B cell (primary cell): ENCODE measurements at regions not wholly inside any gene's neighbourhood (a gene's known extent, or its start where the extent isn't known, plus 50 kb on each side); places are given as distances from the start of the nearest gene placed in this dataset.

Source experiments
- ATAC-seq: fragments of 200-7000 bp; cut with Tn5 transposase; one replicate; pipeline ENCODE4 v1.10.0; 2021; ENCODE audit warnings: low read depth, mild to moderate bottlenecking, moderate number of reproducible peaks, moderate library complexity
- CTCF ChIA-PET: fragments of 350-600 bp; sonication (Branson Sonifier 250); formaldehyde crosslinking; loops from one replicate; lab custom pipeline; 2021; ENCODE audit warnings: antibody characterized with exemption, inconsistent platforms; lab: Charles Lee
- POLR2A ChIA-PET: fragments of 350-600 bp; sonication (Branson Sonifier 250); formaldehyde crosslinking; loops from one replicate; lab custom pipeline; 2021; ENCODE audit warnings: antibody characterized with exemption; lab: Charles Lee
- DNase-seq: peaks from one replicate; pipeline ENCODE4 v3.0.0; 2013
- H2AFZ ChIP-seq: 2 replicates; pipeline ENCODE4 v1.6.1; 2012; ENCODE audit warnings: mild to moderate bottlenecking, low read depth, low read length; ENCODE audit not compliant: insufficient read depth, poor library complexity, severe bottlenecking
- H3K27ac ChIP-seq, 2 donors: 1 replicate in 1 of 2; 2 replicates in 1 of 2; pipeline ENCODE4 v1.5.1; 2012 to 2013; ENCODE audit warnings: low read length in 2 of 2, mild to moderate bottlenecking in 2 of 2, moderate library complexity in 1 of 2
- H3K27me3 ChIP-seq, 4 experiments: fragments of 200-600 bp in 1 of 4; sonication (generic) in 1 of 4; replicated peaks in 1 of 4; 1 replicate in 2 of 4; 2 replicates in 2 of 4; pipeline versions ENCODE4 v1.6.1 to v1.7.0; 2013 to 2016; ENCODE audit warnings: low read length in 3 of 4, mild to moderate bottlenecking in 2 of 4, mixed read lengths in 1 of 4, moderate library complexity in 1 of 4; ENCODE audit not compliant: insufficient read depth in 4 of 4, control insufficient read depth in 3 of 4; ENCODE audit errors: control extremely low read depth in 1 of 4
- H3K36me3 ChIP-seq, 2 experiments: replicated peaks in 1 of 2; 1 replicate in 1 of 2; 2 replicates in 1 of 2; pipeline versions ENCODE4 v1.6.1 to v1.7.1; 2013; ENCODE audit warnings: low read length in 1 of 2; ENCODE audit not compliant: insufficient read depth in 2 of 2, control insufficient read depth in 1 of 2; ENCODE audit errors: control extremely low read depth in 1 of 2, extremely low read depth in 1 of 2
- H3K4me1 ChIP-seq, 2 donors: fragments of 200-600 bp in 1 of 2; sonication (generic) in 1 of 2; 1 replicate in 1 of 2; 2 replicates in 1 of 2; pipeline versions ENCODE4 v1.5.1 to v1.6.1; 2013 to 2017; ENCODE audit warnings: low read length in 2 of 2; ENCODE audit not compliant: control insufficient read depth in 2 of 2, insufficient read depth in 2 of 2
- H3K4me2 ChIP-seq: replicated peaks from 2 replicates; pipeline ENCODE3; 2012; ENCODE audit warnings: mild to moderate bottlenecking, low read depth, low read length; ENCODE audit not compliant: poor library complexity, severe bottlenecking
- H3K4me3 ChIP-seq, 5 experiments: fragments of 200-600 bp in 1 of 5; sonication (generic) in 1 of 5; 1 replicate in 3 of 5; 2 replicates in 2 of 5; pipeline versions ENCODE4 v1.5.1 to v1.7.0; 2011 to 2016; ENCODE audit warnings: low read length in 4 of 5, mild to moderate bottlenecking in 4 of 5, low read depth in 2 of 5, control low read depth in 1 of 5, moderate library complexity in 1 of 5; ENCODE audit not compliant: insufficient read depth in 1 of 5; ENCODE audit errors: control extremely low read depth in 1 of 5, extremely low read depth in 1 of 5
- H3K79me2 ChIP-seq: fragments of 200-600 bp; sonication (generic); one replicate; pipeline ENCODE4 v1.6.0; 2016; ENCODE audit warnings: low read length; ENCODE audit not compliant: control insufficient read depth, insufficient read depth
- H3K9ac ChIP-seq: fragments of 200-600 bp; sonication (generic); 2 replicates; pipeline ENCODE4 v1.6.1; 2017; ENCODE audit warnings: mild to moderate bottlenecking, low read length, moderate library complexity
- H3K9me3 ChIP-seq, 3 donors: one replicate each; pipeline versions ENCODE4 v1.6.1 to v1.7.1; 2013; ENCODE audit warnings: low read length in 2 of 3; ENCODE audit not compliant: control insufficient read depth in 2 of 3, insufficient read depth in 1 of 3; ENCODE audit errors: control extremely low read depth in 1 of 3
- H4K20me1 ChIP-seq: 2 replicates; pipeline ENCODE4 v1.6.0; 2012; ENCODE audit warnings: mild to moderate bottlenecking, low read length; ENCODE audit not compliant: insufficient read depth, control insufficient read depth, poor library complexity, severe bottlenecking
- H3K27ac Mint-ChIP-seq: one replicate; pipeline ENCODE4 v1.8.0; 2021; ENCODE audit warnings: mixed read lengths
- H3K27me3 Mint-ChIP-seq: one replicate; pipeline ENCODE4 v1.8.0; 2021; ENCODE audit warnings: mixed read lengths
- H3K4me1 Mint-ChIP-seq: one replicate; pipeline ENCODE4 v1.8.0; 2021; ENCODE audit warnings: mixed read lengths
- H3K4me3 Mint-ChIP-seq: one replicate; pipeline ENCODE4 v1.8.0; 2021; ENCODE audit warnings: mixed read lengths
- H3K9me3 Mint-ChIP-seq: one replicate; pipeline ENCODE4 v1.8.0; 2022; ENCODE audit warnings: mixed read lengths; ENCODE audit not compliant: insufficient read depth
- CTCF ChIP-seq: fragments of 200-600 bp; IDR thresholded peaks from one replicate; pipeline ENCODE4 v1.8.0; 2022; ENCODE audit warnings: antibody characterized with exemption, mild to moderate bottlenecking
- EZH2 ChIP-seq: IDR thresholded peaks from 2 replicates; pipeline ENCODE4 v1.6.1; 2012; ENCODE audit warnings: borderline replicate concordance, low read depth, mild to moderate bottlenecking, moderate library complexity, low read length; ENCODE audit not compliant: insufficient read depth, poor library complexity, severe bottlenecking
- WGBS: methylation state at CpG from one replicate; pipeline ENCODE4 v1.1.5; 2013; ENCODE audit warnings: missing lambda C conversion rate; ENCODE audit not compliant: insufficient coverage; 5-methylcytosine and 5-hydroxymethylcytosine counted together
- intact Hi-C: fragments of 100-400 bp; cut with micrococcal nuclease; formaldehyde crosslinking; loops from one replicate; pipeline ENCODE4 v1.10.0; 2022

- intact Hi-C loops = no loop called here
- no peak overlapping the region for H3K27ac ChIP-seq
- H3K4me3 ChIP-seq = no peak overlapping the region
- peaks cover 4% of the 10 kb centered on the region for H3K4me1 Mint-ChIP-seq
- no peak for DNase-seq
- H3K9me3 ChIP-seq = no peaks in the 10 kb centered on the region
- no peaks in the 10 kb centered on the region for H4K20me1 ChIP-seq
- POLR2A ChIA-PET = no interaction called here
- no peak for ATAC-seq
- H2AFZ ChIP-seq = no peak overlapping the region
- TF ChIP-seq CTCF (no peak), EZH2 (no peak)
- no peak overlapping the region for H3K4me3 Mint-ChIP-seq
- no peaks in the 10 kb centered on the region for H3K27me3 ChIP-seq
- no peaks in the 10 kb centered on the region for H3K4me1 ChIP-seq
- H3K27ac Mint-ChIP-seq = no peak overlapping the region
- H3K79me2 ChIP-seq = no peaks in the 10 kb centered on the region
- no peaks in the 10 kb centered on the region for H3K36me3 ChIP-seq
- no peaks in the 10 kb centered on the region for H3K27me3 Mint-ChIP-seq
- CTCF ChIA-PET = no interaction called here
- H3K9me3 Mint-ChIP-seq = no peaks in the 10 kb centered on the region
- no peak overlapping the region for H3K4me2 ChIP-seq
- H3K9ac ChIP-seq = no peak overlapping the region
Observed at GRCh38 chr2:18855027-18855426, 265.7 kb upstream of the NT5C1B start.

- Histone ChIP-seq H3K4me2 (no peak overlapping the region), H2AFZ (no peak overlapping the region), H3K27ac (no peak overlapping the region), H3K4me3 (no peak overlapping the region), H3K9me3 (no peaks in the 10 kb centered on the region), H3K27me3 (no peaks in the 10 kb centered on the region), H3K79me2 (no peaks in the 10 kb centered on the region), H3K36me3 (no peaks in the 10 kb centered on the region), H3K9ac (no peak overlapping the region), H4K20me1 (no peaks in the 10 kb centered on the region), H3K4me1 (no peaks in the 10 kb centered on the region)
- H3K27ac Mint-ChIP-seq = no peak overlapping the region
- TF ChIP-seq EZH2 = no peak
- TF ChIP-seq CTCF = no peak
- ChIA-PET CTCF (no interaction called here), POLR2A (no interaction called here)
- no peak overlapping the region for H3K4me3 Mint-ChIP-seq
- DNase-seq = no peak
- H3K4me1 Mint-ChIP-seq = peaks cover 2% of the 10 kb centered on the region
- H3K9me3 Mint-ChIP-seq = no peaks in the 10 kb centered on the region
- no CpG with 5 or more reads among the region's 2 CpGs for WGBS
- intact Hi-C loops = no loop called here
- no peak for ATAC-seq
- no peaks in the 10 kb centered on the region for H3K27me3 Mint-ChIP-seq
Observed at GRCh38 chr2:18849841-18850578, 260.6 kb upstream of the NT5C1B start.
